ENCODE measurements at regions not wholly inside any gene's neighbourhood (a gene's known extent, or its start where the extent isn't known, plus 50 kb on each side); places are given as distances from the start of the nearest gene placed in this dataset.

GRCh38 chr15:62445244-62445643 lies 280.2 kb upstream of the C2CD4B start:
- DNase-seq = no peak

GRCh38 chr15:62446984-62447383 lies 281.9 kb upstream of the C2CD4B start:
- no peak for DNase-seq

GRCh38 chr15:62447742-62448141 lies 282.7 kb upstream of the C2CD4B start:
- DNase-seq = no peak

- DNase-seq = no peak
These were observed 284.6 kb upstream of the C2CD4B start for GRCh38 chr15:62449638-62450037.

- DNase-seq = no peak
These were observed 285.0 kb upstream of the C2CD4B start for GRCh38 chr15:62450061-62450460.

- no peak for DNase-seq
These were observed 286.9 kb upstream of the C2CD4B start for GRCh38 chr15:62452026-62452425.

GRCh38 chr15:62452667-62453066 lies 287.6 kb upstream of the C2CD4B start:
- DNase-seq = no peak

GRCh38 chr15:62453375-62453774 lies 288.3 kb upstream of the C2CD4B start:
- DNase-seq = peak; percentile 15

- no peak for DNase-seq
These were observed 288.9 kb upstream of the C2CD4B start for GRCh38 chr15:62453981-62454380.

- no peak for DNase-seq
These were observed 289.6 kb upstream of the C2CD4B start for GRCh38 chr15:62454567-62455172.

- peak; percentile 49 for DNase-seq
These were observed 290.4 kb upstream of the C2CD4B start for GRCh38 chr15:62455441-62455921.

GRCh38 chr15:62456011-62456920 lies 291.2 kb upstream of the C2CD4B start:
- DNase-seq = peak; percentile 41

GRCh38 chr15:62457100-62457499 lies 292.0 kb upstream of the C2CD4B start:
- DNase-seq = no peak

GRCh38 chr15:62459875-62460274 lies 294.8 kb upstream of the C2CD4B start:
- DNase-seq = no peak

GRCh38 chr15:62462268-62462667 lies 297.2 kb upstream of the C2CD4B start:
- DNase-seq = no peak

- DNase-seq = no peak
These were observed 297.6 kb upstream of the C2CD4B start for GRCh38 chr15:62462721-62463120.

GRCh38 chr15:62464705-62465104 lies 299.6 kb upstream of the C2CD4B start:
- DNase-seq = no peak

- no peak for DNase-seq
These were observed 300.1 kb upstream of the C2CD4B start for GRCh38 chr15:62465173-62465572.

- peak; percentile 25 for DNase-seq
These were observed 304.4 kb upstream of the C2CD4B start for GRCh38 chr15:62469478-62469873.

- peak; percentile 75 for DNase-seq
These were observed 305.0 kb upstream of the C2CD4B start for GRCh38 chr15:62469874-62470688.

- DNase-seq = peak; percentile 9
These were observed 307.7 kb upstream of the C2CD4B start for GRCh38 chr15:62472616-62473299.

- no peak for DNase-seq
These were observed 309.1 kb upstream of the C2CD4B start for GRCh38 chr15:62474021-62474770.

Measured in NCI-H510A treated with DMSO at 0.1 percent for 48 hours (cell line).